Gastroesophageal sphincter (tissue), 4 donors: ENCODE measurements at regions not wholly inside any gene's neighbourhood (a gene's known extent, or its start where the extent isn't known, plus 50 kb on each side); places are given as distances from the start of the nearest gene placed in this dataset.
"Not testable (repeated sequence)": the region's sequence is repeated elsewhere in the genome, so short reads cannot be mapped to it uniquely, and the experiment has no call there.

Experiments
- ATAC-seq: fragments of 150-250 bp; one replicate; pipeline ENCODE4 v1.9.1; 2016; ENCODE audit warnings: mild to moderate bottlenecking, moderate library complexity
- H3K27ac ChIP-seq, 4 donors: fragments of 200-600 bp; sonication (generic) in 3 of 4; 1 replicate in 3 of 4; 2 replicates in 1 of 4; pipeline ENCODE4 v1.5.1; 2016 to 2019
- H3K27me3 ChIP-seq: fragments of 200-600 bp; sonication (generic); one replicate; pipeline ENCODE4 v1.5.1; 2019
- H3K36me3 ChIP-seq, 2 donors: fragments of 200-600 bp; sonication (generic); one replicate each; pipeline ENCODE4 v1.5.1; 2019; ENCODE audit warnings: control low read depth in 1 of 2
- H3K4me1 ChIP-seq, 3 donors: fragments of 200-600 bp; sonication (generic); 1 replicate in 2 of 3; 2 replicates in 1 of 3; pipeline ENCODE4 v1.5.1; 2016 to 2019; ENCODE audit warnings: control low read depth in 2 of 3
- H3K4me3 ChIP-seq, 2 donors: fragments of 200-600 bp; sonication (generic); one replicate each; pipeline ENCODE4 v1.5.1; 2019; ENCODE audit warnings: mild to moderate bottlenecking in 1 of 2, moderate library complexity in 1 of 2
- H3K9me3 ChIP-seq, 3 donors: fragments of 200-600 bp; sonication (generic); one replicate each; pipeline ENCODE4 v1.5.1; 2017 to 2019; ENCODE audit warnings: control low read depth in 2 of 3
- EP300 ChIP-seq: sonication (generic); formaldehyde crosslinking; IDR thresholded peaks from one replicate; pipeline ENCODE4 v1.6.1; 2017; ENCODE audit warnings: antibody characterized with exemption, mild to moderate bottlenecking
- POLR2A ChIP-seq, 2 donors: fragments of 450-650 bp; IDR thresholded peaks; one replicate each; pipeline ENCODE4 v1.6.1; 2017; ENCODE audit warnings: antibody characterized with exemption in 2 of 2, mild to moderate bottlenecking in 2 of 2, moderate library complexity in 1 of 2
- POLR2AphosphoS5 ChIP-seq: sonication (generic); formaldehyde crosslinking; IDR thresholded peaks from one replicate; pipeline ENCODE4 v1.6.1; 2017; ENCODE audit warnings: antibody characterized with exemption
- WGBS, 2 donors: methylation state at CpG; one replicate each; pipeline ENCODE4 v1.1.5; 2018; ENCODE audit warnings: low coverage in 1 of 2; 5-methylcytosine and 5-hydroxymethylcytosine counted together
- TF ChIP-seq, protein P1 (sequence below), 4 experiments: fragments of 200-600 bp in 2 of 4; fragments of 450-650 bp in 2 of 4; sonication (generic) in 1 of 4; IDR thresholded peaks; one replicate each; pipeline ENCODE4 v1.5.1; 2017 to 2019; ENCODE audit warnings: antibody characterized with exemption in 4 of 4, mild to moderate bottlenecking in 2 of 4, moderate library complexity in 2 of 4

DNA sequence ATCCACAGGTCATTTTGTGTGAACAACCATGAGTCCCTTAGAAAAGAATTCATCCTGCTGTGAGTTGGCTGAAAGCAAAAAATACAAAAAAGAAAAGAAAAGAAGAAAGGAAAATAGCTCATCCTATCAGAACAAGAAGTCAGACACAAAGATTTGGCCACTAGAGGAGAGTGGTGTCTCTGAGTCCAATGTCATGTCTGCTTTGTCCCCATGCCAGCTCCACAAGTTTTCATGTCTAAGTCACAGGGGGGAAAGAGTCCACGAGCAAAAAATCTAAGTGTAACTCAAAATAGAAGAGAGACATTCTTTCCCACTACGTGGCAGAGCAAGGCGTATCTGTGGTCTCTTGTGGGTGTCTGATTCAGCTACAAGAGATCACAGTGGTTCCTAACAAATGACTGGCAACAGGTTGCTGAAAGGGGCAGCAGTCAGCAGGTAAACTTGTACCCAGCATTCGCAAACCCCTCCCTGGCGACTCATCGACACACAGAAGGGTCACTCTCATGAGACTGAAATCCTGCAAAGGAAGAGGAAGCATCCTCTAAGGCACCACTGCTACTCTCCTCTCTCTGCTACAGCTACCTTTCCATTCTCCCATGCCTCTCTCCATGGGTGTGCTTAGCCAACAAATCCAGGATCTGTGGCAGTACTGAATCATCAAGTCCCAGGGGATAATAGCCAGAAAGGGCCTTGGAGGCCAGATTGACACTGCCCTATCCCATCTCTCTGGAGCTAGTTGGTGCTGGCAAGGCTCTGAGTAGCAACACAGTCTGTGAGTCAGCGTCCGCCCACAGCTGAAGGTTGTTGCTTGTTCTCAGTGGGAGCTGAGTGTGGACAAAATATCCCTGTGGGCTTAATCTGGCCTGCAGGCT is 123.0 kb upstream of the SLC39A10 start:
- no peaks in the 10 kb centered on the region for H3K27me3 ChIP-seq
- H3K4me1 ChIP-seq, result peaks cover 0 to 12% (median 8%) of the 10 kb centered on the region in 3 donors
- peak overlapping the region in 1 of 4 donors; percentile 39 for H3K27ac ChIP-seq
- ATAC-seq, result peak; percentile 78
- no peak overlapping the region for H3K4me3 ChIP-seq
- H3K36me3 ChIP-seq, result no peaks in the 10 kb centered on the region
- 51 to 55% methylated on average over 6 to 8 of the region's 8 CpGs for WGBS, 2 donors
- H3K9me3 ChIP-seq, result no peaks in the 10 kb centered on the region
- TF ChIP-seq, protein P1, sequence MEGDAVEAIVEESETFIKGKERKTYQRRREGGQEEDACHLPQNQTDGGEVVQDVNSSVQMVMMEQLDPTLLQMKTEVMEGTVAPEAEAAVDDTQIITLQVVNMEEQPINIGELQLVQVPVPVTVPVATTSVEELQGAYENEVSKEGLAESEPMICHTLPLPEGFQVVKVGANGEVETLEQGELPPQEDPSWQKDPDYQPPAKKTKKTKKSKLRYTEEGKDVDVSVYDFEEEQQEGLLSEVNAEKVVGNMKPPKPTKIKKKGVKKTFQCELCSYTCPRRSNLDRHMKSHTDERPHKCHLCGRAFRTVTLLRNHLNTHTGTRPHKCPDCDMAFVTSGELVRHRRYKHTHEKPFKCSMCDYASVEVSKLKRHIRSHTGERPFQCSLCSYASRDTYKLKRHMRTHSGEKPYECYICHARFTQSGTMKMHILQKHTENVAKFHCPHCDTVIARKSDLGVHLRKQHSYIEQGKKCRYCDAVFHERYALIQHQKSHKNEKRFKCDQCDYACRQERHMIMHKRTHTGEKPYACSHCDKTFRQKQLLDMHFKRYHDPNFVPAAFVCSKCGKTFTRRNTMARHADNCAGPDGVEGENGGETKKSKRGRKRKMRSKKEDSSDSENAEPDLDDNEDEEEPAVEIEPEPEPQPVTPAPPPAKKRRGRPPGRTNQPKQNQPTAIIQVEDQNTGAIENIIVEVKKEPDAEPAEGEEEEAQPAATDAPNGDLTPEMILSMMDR (IDR thresholded peaks at IDR 0.05), result no peak
- TF ChIP-seq POLR2AphosphoS5 (no peak), POLR2A (IDR thresholded peaks at IDR 0.05) (no peak), EP300 (no peak)

GRCh38 chr2:195532628-195533271 is 124.3 kb upstream of the SLC39A10 start:
- no peaks in the 10 kb centered on the region for H3K36me3 ChIP-seq
- WGBS, 2 donors, result 9 to 28% methylated on average over 5 of the region's 5 CpGs

GRCh38 chr2:195532255-195532627 is 124.8 kb upstream of the SLC39A10 start:
- WGBS, 2 donors, result 82 to 100% methylated on average over 1 of the region's 1 CpG
- ATAC-seq, result no peak
- no peak overlapping the region for H3K27ac ChIP-seq

More at GRCh38 chr2:195532628-195533271, 124.3 kb upstream of the SLC39A10 start:
- H3K27ac ChIP-seq, result no peak overlapping the region
- peaks cover 0 to 12% (median 8%) of the 10 kb centered on the region in 3 donors for H3K4me1 ChIP-seq
- H3K27me3 ChIP-seq, result no peaks in the 10 kb centered on the region
- H3K4me3 ChIP-seq, result no peak overlapping the region
- TF ChIP-seq POLR2A (IDR thresholded peaks at IDR 0.05) (no peak), EP300 (no peak), POLR2AphosphoS5 (no peak)
- no peaks in the 10 kb centered on the region for H3K9me3 ChIP-seq
- no peak for ATAC-seq

DNA sequence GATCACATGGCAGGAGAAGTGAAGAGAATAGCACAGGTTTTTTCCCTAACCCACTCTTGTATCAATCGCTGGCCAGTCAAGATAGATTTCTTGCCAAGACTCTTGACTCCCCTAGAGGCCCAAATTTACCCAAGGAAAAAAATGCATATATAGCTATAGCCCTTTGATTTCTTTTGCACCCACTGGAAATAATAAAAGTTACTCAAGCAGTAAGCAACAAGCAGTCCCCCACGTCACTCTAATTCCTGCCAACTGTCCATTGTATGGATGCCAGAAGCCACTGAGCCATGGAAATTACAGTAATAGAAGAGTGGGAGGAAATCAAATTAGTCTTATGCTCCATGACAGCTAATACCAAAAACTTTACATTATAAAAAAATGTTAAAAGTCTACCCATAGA is 125.3 kb upstream of the SLC39A10 start:
- no peak for ATAC-seq
- TF ChIP-seq POLR2A (IDR thresholded peaks at IDR 0.05) (no peak), POLR2AphosphoS5 (no peak), EP300 (no peak)
- TF ChIP-seq, protein P1 (IDR thresholded peaks at IDR 0.05), result no peak
- peaks cover 0 to 12% (median 8%) of the 10 kb centered on the region in 3 donors for H3K4me1 ChIP-seq

More at GRCh38 chr2:195532255-195532627, 124.8 kb upstream of the SLC39A10 start:
- no peaks in the 10 kb centered on the region for H3K27me3 ChIP-seq
- H3K9me3 ChIP-seq, result no peaks in the 10 kb centered on the region
- no peak overlapping the region for H3K4me3 ChIP-seq
- no peaks in the 10 kb centered on the region for H3K36me3 ChIP-seq
- peaks cover 0 to 12% (median 8%) of the 10 kb centered on the region in 3 donors for H3K4me1 ChIP-seq
- no peak for TF ChIP-seq POLR2A (IDR thresholded peaks at IDR 0.05)

GRCh38 chr2:195523242-195523641 is 133.8 kb upstream of the SLC39A10 start:
- not testable (repeated sequence) for ATAC-seq, H3K9me3 ChIP-seq, H3K27me3 ChIP-seq, H3K27ac ChIP-seq, H3K36me3 ChIP-seq, H3K4me3 ChIP-seq, H3K4me1 ChIP-seq
- WGBS, 2 donors, result 60% methylated on average over 2 of the region's 10 CpGs; no CpG with 5 or more reads in 1 of the 2 donors

More for the DNA sequence above, 125.3 kb upstream of the SLC39A10 start:
- Histone ChIP-seq H3K4me3 (no peak overlapping the region), H3K9me3 (no peaks in the 10 kb centered on the region), H3K27ac (no peak overlapping the region), H3K36me3 (no peaks in the 10 kb centered on the region), H3K27me3 (no peaks in the 10 kb centered on the region)
- WGBS, 2 donors, result 25 to 50% methylated on average over 2 of the region's 2 CpGs

- Histone ChIP-seq H3K4me3 (no peak overlapping the region), H3K36me3 (no peaks in the 10 kb centered on the region), H3K27ac (no peak overlapping the region), H3K27me3 (no peaks in the 10 kb centered on the region), H3K9me3 (no peaks in the 10 kb centered on the region), H3K4me1 (no peaks in the 10 kb centered on the region)
- no peak for ATAC-seq
- WGBS, 2 donors, result 39 to 49% methylated on average over 3 of the region's 3 CpGs
- TF ChIP-seq, protein P1 (IDR thresholded peaks at IDR 0.05), result no peak
- TF ChIP-seq EP300, result no peak
- TF ChIP-seq POLR2A (IDR thresholded peaks at IDR 0.05), result no peak
- no peak for TF ChIP-seq POLR2AphosphoS5
These were observed 135.4 kb upstream of the SLC39A10 start for GRCh38 chr2:195521589-195521988.
